GM12878 (cell line): ENCODE measurements at regions not wholly inside any gene's neighbourhood (a gene's known extent, or its start where the extent isn't known, plus 50 kb on each side); places are given as distances from the start of the nearest gene placed in this dataset.
"Not testable (repeated sequence)": the region's sequence is repeated elsewhere in the genome, so short reads cannot be mapped to it uniquely, and the experiment has no call there.

Source experiments
- ATAC-seq: fragments of 200-7000 bp; cut with Tn5 transposase; 3 replicates; pipeline ENCODE4 v1.9.1; 2020; ENCODE audit warnings: mild to moderate bottlenecking, moderate library complexity
- BruUV-seq: library from RNA; stranded (reverse); fragments of 400-500 nt; replicated peaks from 2 replicates; lab custom pipeline; 2021; lab: Mats Ljungman, UMichigan
- CTCF ChIA-PET: fragments of 300-600 bp; sonication (Branson Sonifier 250); formaldehyde crosslinking; extraction: SDS; loops from one replicate; lab custom pipeline; 2021; ENCODE audit warnings: inconsistent platforms; lab: Yijun Ruan, JAX
- POLR2A ChIA-PET: fragments of 350-600 bp; formaldehyde crosslinking; extraction: SDS; loops from one replicate; lab custom pipeline; 2021; ENCODE audit warnings: inconsistent platforms; lab: Charles Lee
- RAD21 ChIA-PET: fragments of 300-600 bp; sonication (Branson Sonifier 250); formaldehyde crosslinking; loops from one replicate; lab custom pipeline; 2023; ENCODE audit warnings: antibody characterized with exemption; ENCODE audit not compliant: unreplicated experiment; lab: Charles Lee
- SMC1A ChIA-PET: fragments of 300-600 bp; sonication (Branson Sonifier 250); formaldehyde crosslinking; loops from one replicate; lab custom pipeline; 2023; ENCODE audit not compliant: unreplicated experiment, uncharacterized antibody; lab: Charles Lee
- DNase-seq: peaks from one replicate; pipeline ENCODE4 v3.0.0-alpha.2; 2011; ENCODE audit warnings: low read depth, low spot score
- FAIRE-seq: peaks from 3 replicates; lab custom pipeline; 2011; peaks lifted over from hg19 to GRCh38; lab: Jason Lieb, UNC
- H2AFZ ChIP-seq: 2 replicates; pipeline ENCODE4 v1.6.0; 2011; ENCODE audit warnings: low read depth, low read length, control low read depth; ENCODE audit not compliant: control insufficient read depth
- H3K27ac ChIP-seq: 2 replicates; pipeline ENCODE4 v1.5.1; 2011; ENCODE audit warnings: control low read depth; ENCODE audit not compliant: control insufficient read depth, insufficient read depth
- H3K27me3 ChIP-seq, 2 experiments: replicated peaks in 1 of 2; 2 replicates each; pipeline versions ENCODE4 v1.6.0 to v1.6.1; 2011; ENCODE audit warnings: low read length in 1 of 2; ENCODE audit not compliant: control insufficient read depth in 2 of 2, insufficient read depth in 2 of 2
- H3K36me3 ChIP-seq, 2 experiments: 2 replicates each; pipeline ENCODE4 v1.5.1; 2011; ENCODE audit warnings: low read length in 1 of 2; ENCODE audit not compliant: control insufficient read depth in 2 of 2, insufficient read depth in 2 of 2
- H3K4me1 ChIP-seq: 2 replicates; pipeline ENCODE4 v1.6.1; 2011; ENCODE audit warnings: mild to moderate bottlenecking, low read length, moderate library complexity, mixed read lengths; ENCODE audit not compliant: control insufficient read depth, insufficient read depth
- H3K4me2 ChIP-seq: 2 replicates; pipeline ENCODE4 v1.6.0; 2011; ENCODE audit warnings: control low read depth; ENCODE audit not compliant: control insufficient read depth, insufficient read depth
- H3K4me3 ChIP-seq: fragments of 200-600 bp; sonication (generic); 2 replicates; pipeline ENCODE4 v1.5.1; 2016
- H3K79me2 ChIP-seq: 2 replicates; pipeline ENCODE4 v1.6.0; 2011; ENCODE audit warnings: low read length; ENCODE audit not compliant: control insufficient read depth, insufficient read depth
- H3K9ac ChIP-seq: 2 replicates; pipeline ENCODE4 v1.8.0; 2011; ENCODE audit warnings: low read length, control low read depth, mixed read lengths; ENCODE audit not compliant: control insufficient read depth, insufficient read depth
- H3K9me3 ChIP-seq: replicated peaks from 3 replicates; pipeline ENCODE4 v1.5.1; 2011; ENCODE audit warnings: mild to moderate bottlenecking, low read length; ENCODE audit not compliant: control insufficient read depth, insufficient read depth
- H4K20me1 ChIP-seq: 2 replicates; pipeline ENCODE4 v1.6.0; 2011; ENCODE audit not compliant: control insufficient read depth, insufficient read depth
- SIX5 ChIP-seq: IDR thresholded peaks from 2 replicates; pipeline ENCODE4 v1.6.1; 2011; ENCODE audit warnings: mild to moderate bottlenecking, low read depth, low read length, moderate library complexity; ENCODE audit not compliant: severe bottlenecking
- ZNF384 ChIP-seq: IDR thresholded peaks from 2 replicates; pipeline ENCODE4 v1.6.1; 2012; ENCODE audit warnings: low read depth, mild to moderate bottlenecking, low read length, improper control_type of control experiment, borderline replicate concordance
- WGBS: methylation state at CpG from one replicate; pipeline ENCODE4 v1.1.6; 2016; ENCODE audit warnings: low lambda C conversion rate; ENCODE audit not compliant: insufficient replicate concordance, insufficient coverage; ENCODE audit errors: missing lambda C conversion rate; 5-methylcytosine and 5-hydroxymethylcytosine counted together
- in situ Hi-C: fragments of 300-500 bp; cut with MboI; formaldehyde crosslinking; loops from 9 replicates; pipeline ENCODE4 v1.14.3; 2018; ENCODE audit warnings: mixed read lengths
- intact Hi-C: fragments of 100-400 bp; cut with micrococcal nuclease; formaldehyde crosslinking; loops from one replicate; pipeline ENCODE4 v1.14.2; 2022; ENCODE audit not compliant: unreplicated experiment
- TF ChIP-seq, protein P1 (sequence below): fragments of 450-650 bp; formaldehyde crosslinking; IDR thresholded peaks from 2 replicates; pipeline ENCODE4 v1.4.0; 2022; ENCODE audit warnings: mild to moderate bottlenecking, moderate library complexity

GRCh38 chr17:27038676-27039075 is 255.2 kb upstream of the WSB1 start (continued):
- TF ChIP-seq, protein P1, sequence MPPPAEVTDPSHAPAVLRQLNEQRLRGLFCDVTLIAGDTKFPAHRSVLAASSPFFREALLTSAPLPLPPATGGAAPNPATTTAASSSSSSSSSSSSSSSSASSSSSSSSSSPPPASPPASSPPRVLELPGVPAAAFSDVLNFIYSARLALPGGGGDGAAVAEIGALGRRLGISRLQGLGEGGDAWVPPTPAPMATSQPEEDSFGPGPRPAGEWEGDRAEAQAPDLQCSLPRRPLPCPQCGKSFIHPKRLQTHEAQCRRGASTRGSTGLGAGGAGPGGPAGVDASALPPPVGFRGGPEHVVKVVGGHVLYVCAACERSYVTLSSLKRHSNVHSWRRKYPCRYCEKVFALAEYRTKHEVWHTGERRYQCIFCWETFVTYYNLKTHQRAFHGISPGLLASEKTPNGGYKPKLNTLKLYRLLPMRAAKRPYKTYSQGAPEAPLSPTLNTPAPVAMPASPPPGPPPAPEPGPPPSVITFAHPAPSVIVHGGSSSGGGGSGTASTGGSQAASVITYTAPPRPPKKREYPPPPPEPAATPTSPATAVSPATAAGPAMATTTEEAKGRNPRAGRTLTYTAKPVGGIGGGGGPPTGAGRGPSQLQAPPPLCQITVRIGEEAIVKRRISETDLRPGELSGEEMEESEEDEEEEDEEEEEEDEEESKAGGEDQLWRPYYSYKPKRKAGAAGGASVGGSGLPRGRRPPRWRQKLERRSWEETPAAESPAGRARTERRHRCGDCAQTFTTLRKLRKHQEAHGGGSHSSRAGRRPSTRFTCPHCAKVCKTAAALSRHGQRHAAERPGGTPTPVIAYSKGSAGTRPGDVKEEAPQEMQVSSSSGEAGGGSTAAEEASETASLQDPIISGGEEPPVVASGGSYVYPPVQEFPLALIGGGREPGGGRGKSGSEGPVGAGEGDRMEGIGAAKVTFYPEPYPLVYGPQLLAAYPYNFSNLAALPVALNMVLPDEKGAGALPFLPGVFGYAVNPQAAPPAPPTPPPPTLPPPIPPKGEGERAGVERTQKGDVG: no peak
- TF ChIP-seq SIX5 (no peak), ZNF384 (no peak)

GRCh38 chr17:27045039-27045438 is 248.9 kb upstream of the WSB1 start:
- H3K27ac ChIP-seq, ATAC-seq, BruUV-seq, H3K9me3 ChIP-seq, H3K4me2 ChIP-seq, SMC1A ChIA-PET, H3K4me3 ChIP-seq, POLR2A ChIA-PET, H3K4me1 ChIP-seq, CTCF ChIA-PET, H3K36me3 ChIP-seq, FAIRE-seq, H4K20me1 ChIP-seq, intact Hi-C loops, RAD21 ChIA-PET, H3K27me3 ChIP-seq, H3K79me2 ChIP-seq, in situ Hi-C loops, H2AFZ ChIP-seq, H3K9ac ChIP-seq, DNase-seq: not testable (repeated sequence)
- 40% methylated on average over 12 of the region's 12 CpGs for WGBS
